ENCODE measurements at regions not wholly inside any gene's neighbourhood (a gene's known extent, or its start where the extent isn't known, plus 50 kb on each side); places are given as distances from the start of the nearest gene placed in this dataset.

DNA sequence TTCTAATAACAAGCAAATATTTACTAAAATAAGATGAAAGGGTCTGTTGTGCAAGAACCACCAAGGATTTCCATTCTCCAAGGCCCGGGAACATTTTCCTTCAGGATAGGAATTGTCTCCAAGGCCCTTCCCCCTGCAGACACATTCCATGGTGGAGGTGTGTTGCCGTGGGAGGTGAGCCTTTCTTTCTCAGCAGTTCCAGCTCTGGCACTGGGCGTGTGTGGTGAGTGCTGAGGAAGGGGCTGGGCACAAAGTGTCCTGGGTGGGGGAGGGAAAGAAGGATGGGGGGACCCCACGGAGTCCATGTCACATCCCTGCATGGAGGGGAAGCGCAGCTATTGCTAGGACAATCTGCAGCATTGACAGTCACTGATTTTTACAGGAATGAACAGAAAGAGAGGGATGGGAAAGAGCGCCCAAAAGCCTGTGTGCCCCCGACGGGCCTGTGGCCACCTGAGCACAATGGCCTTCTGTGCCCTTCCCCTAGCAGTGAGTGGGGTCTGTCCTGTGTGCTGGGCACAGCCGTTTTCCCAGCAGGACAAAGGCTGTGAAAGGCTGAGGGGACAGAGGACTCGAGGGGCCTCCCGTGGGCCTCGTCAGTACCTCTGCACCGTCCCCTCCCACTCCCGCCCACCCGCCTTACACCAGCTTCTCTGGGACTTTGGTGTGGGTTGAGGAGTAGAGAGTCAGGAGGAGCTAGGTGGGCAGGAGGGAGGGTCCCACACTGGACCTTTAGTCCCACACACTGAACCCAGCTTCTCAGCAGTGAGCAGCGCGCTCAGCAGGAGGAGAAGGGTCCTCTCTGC is 79.8 kb downstream of the PTGR3 start:
- Mint-ChIP-seq H3K36me3 (ENCODE audit: low read depth) (no peaks in the 10 kb centered on the region), H3K27me3 (ENCODE audit: low read depth) (no peaks in the 10 kb centered on the region), H3K27ac (no peak overlapping the region), H3K4me1 (ENCODE audit: low read depth) (no peaks in the 10 kb centered on the region), H3K4me3 (no peak overlapping the region), H3K9me3 (ENCODE audit: insufficient read depth) (no peaks in the 10 kb centered on the region)
- no peak for DNase-seq
- ChIA-PET CTCF (no interaction called here), POLR2A (no interaction called here)
- no peak for ATAC-seq

- H3K27me3 Mint-ChIP-seq (ENCODE audit: low read depth): no peaks in the 10 kb centered on the region
- no peak overlapping the region for H3K4me3 Mint-ChIP-seq
- DNase-seq (no peak), ATAC-seq (no peak)
- H3K9me3 Mint-ChIP-seq (ENCODE audit: insufficient read depth): no peaks in the 10 kb centered on the region
- POLR2A ChIA-PET: no interaction called here
- CTCF ChIA-PET: no interaction called here
- no peaks in the 10 kb centered on the region for H3K4me1 Mint-ChIP-seq (ENCODE audit: low read depth)
- no peaks in the 10 kb centered on the region for H3K36me3 Mint-ChIP-seq (ENCODE audit: low read depth)
- no peak overlapping the region for H3K27ac Mint-ChIP-seq
Observed at GRCh38 chr18:75128051-75128605, 80.8 kb downstream of the PTGR3 start.

DNA sequence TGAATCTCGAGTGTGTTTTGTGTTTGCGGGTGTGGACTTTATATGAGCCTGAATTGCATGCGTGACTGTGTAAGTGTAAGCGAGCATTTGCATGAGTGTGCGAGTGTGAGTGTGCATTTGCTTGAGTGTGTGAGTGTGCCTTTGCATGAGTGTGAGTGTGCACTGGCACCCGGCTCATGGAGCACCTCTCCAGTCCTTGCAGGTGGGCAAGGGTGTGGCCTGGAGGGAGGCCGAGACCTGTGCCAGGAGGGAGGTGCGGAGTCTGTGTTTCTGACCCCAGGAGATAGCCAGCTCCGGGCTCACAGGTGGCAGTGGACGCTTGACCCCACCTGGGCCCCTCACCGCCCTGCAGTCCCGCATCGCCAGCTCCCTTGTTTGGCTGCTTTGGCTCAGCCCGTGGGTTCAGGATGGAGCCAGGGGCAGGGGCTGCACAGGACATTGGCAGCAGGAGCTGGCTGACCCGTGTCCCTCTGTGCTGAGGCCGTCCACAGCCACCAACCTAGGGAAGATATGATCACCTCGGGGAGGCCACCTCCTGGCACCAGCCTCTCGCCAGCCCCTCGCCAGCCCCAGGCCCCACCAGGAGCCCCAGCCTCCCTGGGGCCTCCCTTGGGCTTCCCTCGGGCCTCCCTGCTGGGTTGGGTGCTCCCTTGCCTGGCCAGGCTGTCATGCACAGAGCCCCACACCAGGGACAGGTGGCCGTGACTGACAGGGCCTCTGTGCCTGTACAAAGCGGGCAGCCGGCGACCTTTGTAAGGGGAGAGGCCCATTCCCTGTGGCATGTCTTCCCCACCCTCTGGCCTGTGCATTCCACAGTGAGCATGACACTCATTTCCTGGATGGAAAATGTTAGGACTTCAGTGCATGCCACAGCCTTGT is 81.6 kb downstream of the PTGR3 start:
- no peaks in the 10 kb centered on the region for H3K4me1 Mint-ChIP-seq (ENCODE audit: low read depth)
- DNase-seq (no peak), ATAC-seq (no peak)
- H3K36me3 Mint-ChIP-seq (ENCODE audit: low read depth): no peaks in the 10 kb centered on the region
- CTCF ChIA-PET: no interaction called here
- no peak overlapping the region for H3K27ac Mint-ChIP-seq
- POLR2A ChIA-PET: no interaction called here
- H3K27me3 Mint-ChIP-seq (ENCODE audit: low read depth): no peaks in the 10 kb centered on the region
- no peak overlapping the region for H3K4me3 Mint-ChIP-seq
- no peaks in the 10 kb centered on the region for H3K9me3 Mint-ChIP-seq (ENCODE audit: insufficient read depth)

DNA sequence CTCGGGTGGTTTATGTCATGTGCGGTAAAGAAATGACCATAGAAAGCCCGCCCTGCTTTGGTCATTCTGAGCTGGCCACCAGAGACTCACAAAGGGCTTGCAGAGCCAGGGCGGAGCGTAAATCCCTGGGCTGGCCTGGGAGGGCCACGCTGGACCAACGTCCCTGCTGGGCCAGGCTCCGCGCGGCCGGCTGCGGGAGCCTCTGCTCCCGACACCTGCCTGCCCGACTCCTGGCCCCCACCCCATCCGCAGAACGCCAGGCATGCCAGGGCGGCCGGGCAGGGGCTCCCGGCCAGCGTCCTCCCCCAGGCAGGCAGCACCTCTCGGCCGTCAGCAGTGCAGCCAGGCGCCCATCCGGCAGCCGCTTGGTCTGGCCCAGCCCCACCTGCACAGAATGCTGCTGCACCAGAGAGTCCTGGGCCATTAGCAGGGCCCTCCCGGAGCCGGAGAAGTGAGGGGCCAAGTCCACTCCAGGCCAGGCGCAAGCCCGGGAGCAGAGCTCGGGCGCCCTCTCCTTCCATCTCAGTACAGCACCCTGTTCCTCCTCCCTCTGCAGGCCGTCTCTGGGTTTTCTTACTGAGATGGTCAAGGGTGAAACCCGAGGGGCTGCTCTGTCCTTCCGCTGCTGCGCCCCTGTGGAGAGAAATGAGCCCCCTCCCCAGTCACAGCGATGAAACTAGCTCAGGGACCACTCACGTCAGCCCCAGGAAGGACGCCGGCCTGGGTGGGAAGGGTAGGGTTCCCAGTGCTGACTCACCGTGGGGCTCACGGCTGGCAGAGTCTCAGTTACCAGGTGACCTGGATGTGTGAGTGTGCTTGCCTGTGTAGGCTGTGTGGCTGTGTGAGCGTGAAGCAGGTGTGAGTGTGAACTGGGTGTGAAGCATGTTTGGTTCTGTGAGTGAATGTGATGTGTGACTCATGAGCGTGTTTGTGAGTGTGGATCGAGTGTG is 83.3 kb downstream of the PTGR3 start:
- H3K4me1 Mint-ChIP-seq (ENCODE audit: low read depth): no peaks in the 10 kb centered on the region
- no peak overlapping the region for H3K27ac Mint-ChIP-seq
- no peaks in the 10 kb centered on the region for H3K9me3 Mint-ChIP-seq (ENCODE audit: insufficient read depth)
- H3K36me3 Mint-ChIP-seq (ENCODE audit: low read depth): no peaks in the 10 kb centered on the region
- DNase-seq (no peak), ATAC-seq (no peak)
- ChIA-PET CTCF (no interaction called here), POLR2A (no interaction called here)
- H3K27me3 Mint-ChIP-seq (ENCODE audit: low read depth): peaks cover 3% of the 10 kb centered on the region
- no peak overlapping the region for H3K4me3 Mint-ChIP-seq

GRCh38 chr18:75124991-75125381 is 84.0 kb downstream of the PTGR3 start:
- no peaks in the 10 kb centered on the region for H3K36me3 Mint-ChIP-seq (ENCODE audit: low read depth)
- DNase-seq (no peak), ATAC-seq (no peak)
- H3K9me3 Mint-ChIP-seq (ENCODE audit: insufficient read depth): no peaks in the 10 kb centered on the region
- peaks cover 3% of the 10 kb centered on the region for H3K27me3 Mint-ChIP-seq (ENCODE audit: low read depth)
- ChIA-PET POLR2A (no interaction called here), CTCF (no interaction called here)
- H3K4me1 Mint-ChIP-seq (ENCODE audit: low read depth): no peaks in the 10 kb centered on the region
- H3K27ac Mint-ChIP-seq: no peak overlapping the region
- H3K4me3 Mint-ChIP-seq: no peak overlapping the region

DNA sequence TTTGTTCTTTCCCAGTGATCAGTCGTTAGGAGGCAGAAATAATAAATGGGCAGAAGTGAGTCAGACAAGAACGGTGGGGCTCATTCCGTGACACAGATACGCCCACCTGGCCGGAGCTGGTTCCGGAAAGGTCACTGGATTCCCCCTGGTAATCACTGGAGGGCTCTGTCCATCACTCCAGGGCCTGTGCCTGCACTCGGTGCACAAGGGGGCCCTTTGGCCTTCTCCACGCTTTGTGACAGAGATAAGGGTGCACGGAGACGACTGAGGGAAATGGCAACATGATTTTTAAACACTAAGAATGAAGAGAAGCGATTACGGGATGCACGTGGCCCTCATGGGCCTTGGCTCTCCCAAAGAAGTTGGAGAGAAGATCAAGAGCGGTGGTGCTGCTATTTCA is 84.4 kb downstream of the PTGR3 start:
- no peak for DNase-seq
- no peaks in the 10 kb centered on the region for H3K4me1 Mint-ChIP-seq (ENCODE audit: low read depth)
- no peaks in the 10 kb centered on the region for H3K9me3 Mint-ChIP-seq (ENCODE audit: insufficient read depth)
- H3K4me3 Mint-ChIP-seq: no peak overlapping the region
- H3K36me3 Mint-ChIP-seq (ENCODE audit: low read depth): no peaks in the 10 kb centered on the region
- peaks cover 3% of the 10 kb centered on the region for H3K27me3 Mint-ChIP-seq (ENCODE audit: low read depth)
- no peak for ATAC-seq
- POLR2A ChIA-PET: no interaction called here
- no peak overlapping the region for H3K27ac Mint-ChIP-seq
- CTCF ChIA-PET: no interaction called here

GRCh38 chr18:75123113-75123512 is 85.8 kb downstream of the PTGR3 start:
- Mint-ChIP-seq H3K27ac (no peak overlapping the region), H3K36me3 (ENCODE audit: low read depth) (no peaks in the 10 kb centered on the region), H3K9me3 (ENCODE audit: insufficient read depth) (no peaks in the 10 kb centered on the region), H3K4me1 (ENCODE audit: low read depth) (no peaks in the 10 kb centered on the region), H3K4me3 (no peak overlapping the region), H3K27me3 (ENCODE audit: low read depth) (peaks cover 3% of the 10 kb centered on the region)
- no peak for DNase-seq
- ChIA-PET POLR2A (no interaction called here), CTCF (no interaction called here)
- ATAC-seq: no peak

- Mint-ChIP-seq H3K4me1 (ENCODE audit: low read depth) (no peaks in the 10 kb centered on the region), H3K9me3 (ENCODE audit: insufficient read depth) (no peaks in the 10 kb centered on the region), H3K4me3 (no peak overlapping the region), H3K27me3 (ENCODE audit: low read depth) (peaks cover 3% of the 10 kb centered on the region), H3K36me3 (ENCODE audit: low read depth) (no peaks in the 10 kb centered on the region), H3K27ac (no peak overlapping the region)
- DNase-seq (no peak), ATAC-seq (no peak)
- ChIA-PET CTCF (no interaction called here), POLR2A (no interaction called here)
Observed at GRCh38 chr18:75122334-75122958, 86.5 kb downstream of the PTGR3 start.

- DNase-seq: no peak
Observed at GRCh38 chr18:75121266-75121665, 87.7 kb downstream of the PTGR3 start.

GRCh38 chr18:75120521-75120920 is 88.4 kb downstream of the PTGR3 start:
- H3K4me1 Mint-ChIP-seq (ENCODE audit: low read depth): no peaks in the 10 kb centered on the region
- H3K36me3 Mint-ChIP-seq (ENCODE audit: low read depth): no peaks in the 10 kb centered on the region
- CTCF ChIA-PET: no interaction called here
- DNase-seq (no peak), ATAC-seq (no peak)
- POLR2A ChIA-PET: no interaction called here
- H3K27me3 Mint-ChIP-seq (ENCODE audit: low read depth): peaks cover 3% of the 10 kb centered on the region
- H3K9me3 Mint-ChIP-seq (ENCODE audit: insufficient read depth): no peaks in the 10 kb centered on the region
- H3K27ac Mint-ChIP-seq: no peak overlapping the region
- H3K4me3 Mint-ChIP-seq: no peak overlapping the region

More at GRCh38 chr18:75121266-75121665, 87.7 kb downstream of the PTGR3 start:
- ATAC-seq: no peak
- Mint-ChIP-seq H3K27me3 (ENCODE audit: low read depth) (peaks cover 3% of the 10 kb centered on the region), H3K4me1 (ENCODE audit: low read depth) (no peaks in the 10 kb centered on the region), H3K4me3 (no peak overlapping the region), H3K36me3 (ENCODE audit: low read depth) (no peaks in the 10 kb centered on the region), H3K9me3 (ENCODE audit: insufficient read depth) (no peaks in the 10 kb centered on the region), H3K27ac (no peak overlapping the region)
- POLR2A ChIA-PET: no interaction called here
- CTCF ChIA-PET: no interaction called here

GRCh38 chr18:75116809-75117208 is 92.1 kb downstream of the PTGR3 start:
- H3K36me3 Mint-ChIP-seq (ENCODE audit: low read depth): no peaks in the 10 kb centered on the region
- no peak for DNase-seq
- peaks cover 3% of the 10 kb centered on the region for H3K27me3 Mint-ChIP-seq (ENCODE audit: low read depth)
- POLR2A ChIA-PET: no interaction called here
- H3K9me3 Mint-ChIP-seq (ENCODE audit: insufficient read depth): no peaks in the 10 kb centered on the region
- H3K4me1 Mint-ChIP-seq (ENCODE audit: low read depth): no peaks in the 10 kb centered on the region
- no peak overlapping the region for H3K4me3 Mint-ChIP-seq
- no peak for ATAC-seq
- no peak overlapping the region for H3K27ac Mint-ChIP-seq
- CTCF ChIA-PET: no interaction called here
